Keratinocyte (primary cell): ENCODE measurements at regions not wholly inside any gene's neighbourhood (a gene's known extent, or its start where the extent isn't known, plus 50 kb on each side); places are given as distances from the start of the nearest gene placed in this dataset.

Source experiments
- DNase-seq: peaks from one replicate; pipeline ENCODE4 v3.0.0-alpha.2; 2011; ENCODE audit warnings: low read depth, missing footprints, low spot score
- FAIRE-seq: peaks from 2 replicates; lab custom pipeline; 2011; peaks lifted over from hg19 to GRCh38; lab: Jason Lieb, UNC
- H2AFZ ChIP-seq: 2 replicates; pipeline ENCODE4 v1.6.0; 2012; ENCODE audit warnings: low read length, control low read depth, inconsistent platforms; ENCODE audit not compliant: control insufficient read depth
- H3K27ac ChIP-seq: 2 replicates; pipeline ENCODE4 v1.5.1; 2011; ENCODE audit warnings: low read length; ENCODE audit not compliant: control insufficient read depth, insufficient read depth
- H3K27me3 ChIP-seq: 3 replicates; pipeline ENCODE4 v1.6.0; 2011; ENCODE audit warnings: low read length; ENCODE audit not compliant: control insufficient read depth, insufficient read depth; ENCODE audit errors: extremely low read depth
- H3K36me3 ChIP-seq, 2 experiments: 2 replicates in 1 of 2; 3 replicates in 1 of 2; pipeline ENCODE4 v1.5.1; 2011; ENCODE audit warnings: low read length in 2 of 2, mild to moderate bottlenecking in 1 of 2; ENCODE audit not compliant: control insufficient read depth in 2 of 2, insufficient read depth in 2 of 2; ENCODE audit errors: extremely low read depth in 1 of 2
- H3K4me1 ChIP-seq: 3 replicates; pipeline ENCODE4 v1.5.1; 2011; ENCODE audit warnings: low read length; ENCODE audit not compliant: control insufficient read depth, insufficient read depth; ENCODE audit errors: extremely low read depth
- H3K4me2 ChIP-seq: 3 replicates; pipeline ENCODE4 v1.6.0; 2011; ENCODE audit warnings: low read depth, low read length; ENCODE audit not compliant: control insufficient read depth, insufficient read depth; ENCODE audit errors: extremely low read depth
- H3K4me3 ChIP-seq, 3 experiments: fragments of 200-600 bp in 1 of 3; sonication (generic) in 1 of 3; 2 replicates in 2 of 3; 3 replicates in 1 of 3; pipeline ENCODE4 v1.5.1; 2011 to 2016; ENCODE audit warnings: low read length in 3 of 3, mild to moderate bottlenecking in 3 of 3, control low read depth in 2 of 3, inconsistent platforms in 1 of 3, low read depth in 1 of 3, mixed read lengths in 1 of 3, mixed run types in 1 of 3, moderate library complexity in 1 of 3; ENCODE audit not compliant: control insufficient read depth in 2 of 3, insufficient read depth in 2 of 3; ENCODE audit errors: extremely low read depth in 1 of 3
- H3K79me2 ChIP-seq: 2 replicates; pipeline ENCODE4 v1.6.0; 2012; ENCODE audit warnings: low read length; ENCODE audit not compliant: control insufficient read depth, insufficient read depth
- H3K9ac ChIP-seq: 3 replicates; pipeline ENCODE4 v1.6.0; 2011; ENCODE audit warnings: low read length; ENCODE audit not compliant: control insufficient read depth, insufficient read depth; ENCODE audit errors: extremely low read depth
- H3K9me1 ChIP-seq: 3 replicates; pipeline ENCODE4 v1.6.0; 2011; ENCODE audit warnings: low read length; ENCODE audit not compliant: control insufficient read depth, insufficient read depth; ENCODE audit errors: extremely low read depth
- H3K9me3 ChIP-seq: 2 replicates; pipeline ENCODE4 v1.5.1; 2012; ENCODE audit warnings: low read depth, low read length; ENCODE audit not compliant: control insufficient read depth
- H4K20me1 ChIP-seq: 3 replicates; pipeline ENCODE4 v1.6.0; 2011; ENCODE audit warnings: low read length; ENCODE audit not compliant: control insufficient read depth, insufficient read depth; ENCODE audit errors: extremely low read depth
- EZH2 ChIP-seq: IDR thresholded peaks from one replicate; pipeline ENCODE4 v1.6.1; 2012; ENCODE audit warnings: inconsistent platforms, mild to moderate bottlenecking, low read length, moderate library complexity
- dilution Hi-C: fragments of 300-500 bp; cut with MboI; formaldehyde crosslinking; loops from one replicate; pipeline ENCODE4 v1.7.0; 2020; ENCODE audit warnings: low sequenced_read_pairs; ENCODE audit not compliant: extremely low pct_ligation_motif_present
- TF ChIP-seq, protein P1 (sequence below), 3 experiments: IDR thresholded peaks in 1 of 3; conservative IDR thresholded peaks in 1 of 3; optimal IDR thresholded peaks in 1 of 3; 2 replicates in 2 of 3; 3 replicates in 1 of 3; pipeline versions ENCODE3 to v1.5.1; 2011; ENCODE audit warnings: low read length in 3 of 3, mild to moderate bottlenecking in 3 of 3, moderate library complexity in 2 of 3, control low read depth in 1 of 3, inconsistent platforms in 1 of 3; ENCODE audit not compliant: insufficient read depth in 2 of 3; ENCODE audit errors: extremely low read depth in 1 of 3

DNA sequence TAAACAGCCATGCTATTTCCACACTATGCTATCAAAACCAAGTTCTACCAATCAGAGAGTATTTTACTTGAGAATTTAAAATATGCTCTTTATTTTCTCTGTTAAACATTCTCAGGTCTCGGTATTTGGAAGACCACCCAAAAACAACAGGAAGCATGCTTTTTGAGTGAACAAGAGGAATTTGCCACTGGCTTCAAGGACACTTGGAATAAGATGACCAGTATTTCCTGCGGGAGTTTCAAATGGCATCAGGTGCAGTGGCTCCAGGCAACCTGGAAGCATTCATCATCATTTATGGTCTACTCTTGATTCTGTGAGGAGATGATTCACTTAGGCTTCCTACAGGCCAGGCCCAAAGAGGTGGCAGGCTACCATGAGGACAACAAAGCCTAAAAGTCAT lies 305.7 kb upstream of the ATP11B start:
- DNase-seq = no peak
- H3K27ac ChIP-seq = no peak overlapping the region
- H3K79me2 ChIP-seq = no peaks in the 10 kb centered on the region
- no peaks in the 10 kb centered on the region for H3K9me1 ChIP-seq
- no peaks in the 10 kb centered on the region for H3K27me3 ChIP-seq
- dilution Hi-C loops = no loop called here
- TF ChIP-seq, protein P1, sequence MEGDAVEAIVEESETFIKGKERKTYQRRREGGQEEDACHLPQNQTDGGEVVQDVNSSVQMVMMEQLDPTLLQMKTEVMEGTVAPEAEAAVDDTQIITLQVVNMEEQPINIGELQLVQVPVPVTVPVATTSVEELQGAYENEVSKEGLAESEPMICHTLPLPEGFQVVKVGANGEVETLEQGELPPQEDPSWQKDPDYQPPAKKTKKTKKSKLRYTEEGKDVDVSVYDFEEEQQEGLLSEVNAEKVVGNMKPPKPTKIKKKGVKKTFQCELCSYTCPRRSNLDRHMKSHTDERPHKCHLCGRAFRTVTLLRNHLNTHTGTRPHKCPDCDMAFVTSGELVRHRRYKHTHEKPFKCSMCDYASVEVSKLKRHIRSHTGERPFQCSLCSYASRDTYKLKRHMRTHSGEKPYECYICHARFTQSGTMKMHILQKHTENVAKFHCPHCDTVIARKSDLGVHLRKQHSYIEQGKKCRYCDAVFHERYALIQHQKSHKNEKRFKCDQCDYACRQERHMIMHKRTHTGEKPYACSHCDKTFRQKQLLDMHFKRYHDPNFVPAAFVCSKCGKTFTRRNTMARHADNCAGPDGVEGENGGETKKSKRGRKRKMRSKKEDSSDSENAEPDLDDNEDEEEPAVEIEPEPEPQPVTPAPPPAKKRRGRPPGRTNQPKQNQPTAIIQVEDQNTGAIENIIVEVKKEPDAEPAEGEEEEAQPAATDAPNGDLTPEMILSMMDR (optimal IDR thresholded peaks at IDR 0.05 in 1 of 3, IDR thresholded peaks at IDR 0.05 in 1 of 3, conservative IDR thresholded peaks at IDR 0.05 in 1 of 3; ENCODE audit: extremely low read depth in 1 of 3, insufficient read depth in 2 of 3, low read length in 3 of 3) = no peak
- TF ChIP-seq EZH2 = no peak
- no peak for FAIRE-seq
- no peak overlapping the region for H3K4me2 ChIP-seq
- H3K9ac ChIP-seq = no peak overlapping the region
- no peaks in the 10 kb centered on the region for H3K9me3 ChIP-seq
- H2AFZ ChIP-seq = no peak overlapping the region
- peaks cover 9% of the 10 kb centered on the region for H3K4me1 ChIP-seq
- H4K20me1 ChIP-seq = no peaks in the 10 kb centered on the region
- H3K4me3 ChIP-seq = no peak overlapping the region
- H3K36me3 ChIP-seq = no peaks in the 10 kb centered on the region

DNA sequence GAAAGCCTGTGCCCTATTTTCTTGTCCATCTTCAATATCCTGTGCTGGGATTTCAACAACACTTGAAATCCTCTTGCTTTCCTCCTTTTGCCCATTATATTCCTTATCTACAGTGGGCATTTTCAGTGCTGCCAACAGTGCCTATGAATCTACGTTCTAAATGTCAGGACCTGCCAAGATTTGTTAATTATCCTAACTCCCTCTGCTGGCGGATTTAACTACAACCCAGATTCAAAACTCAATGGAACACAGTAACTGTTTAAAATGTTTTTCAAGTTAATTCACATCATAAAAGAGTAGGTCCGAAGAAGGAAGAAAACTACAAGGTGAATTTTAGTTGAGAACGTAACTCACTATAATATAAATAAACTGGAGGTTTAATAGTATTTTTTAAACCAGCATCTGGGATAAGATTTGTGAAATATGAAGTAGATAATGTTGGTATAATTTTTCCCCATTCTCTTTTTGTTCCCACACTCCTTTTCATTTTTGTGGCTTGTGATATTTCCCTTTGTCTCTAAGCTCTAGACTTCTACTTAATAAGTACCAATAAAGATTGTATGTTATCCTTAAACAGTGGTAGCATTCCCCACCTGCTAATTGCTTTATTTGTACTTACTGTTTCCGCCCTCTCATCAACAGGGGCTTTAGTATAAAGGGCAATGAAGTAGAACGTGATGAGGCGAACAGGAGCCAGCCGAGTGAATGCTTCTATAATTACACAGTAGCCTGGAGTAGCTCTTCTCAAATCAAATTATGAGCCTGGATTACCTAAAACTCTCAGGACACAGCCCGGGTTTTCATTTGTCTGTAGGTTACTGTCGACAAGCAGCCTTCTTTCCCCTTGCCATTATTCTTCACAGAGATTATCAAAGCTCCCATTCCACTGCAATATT lies 302.5 kb upstream of the ATP11B start:
- no peaks in the 10 kb centered on the region for H3K9me1 ChIP-seq
- no peaks in the 10 kb centered on the region for H3K9me3 ChIP-seq
- no peak overlapping the region for H3K9ac ChIP-seq
- H3K27ac ChIP-seq = no peak overlapping the region
- peak; percentile 61 for FAIRE-seq
- no peak for DNase-seq
- no peaks in the 10 kb centered on the region for H4K20me1 ChIP-seq
- TF ChIP-seq, protein P1 (optimal IDR thresholded peaks at IDR 0.05 in 1 of 3, IDR thresholded peaks at IDR 0.05 in 1 of 3, conservative IDR thresholded peaks at IDR 0.05 in 1 of 3; ENCODE audit: extremely low read depth in 1 of 3, insufficient read depth in 2 of 3, low read length in 3 of 3) = peak; percentile 25 to 57 (median 36)
- TF ChIP-seq EZH2 = no peak
- no peaks in the 10 kb centered on the region for H3K27me3 ChIP-seq
- no peak overlapping the region for H3K4me3 ChIP-seq
- H3K4me2 ChIP-seq = no peak overlapping the region
- peaks cover 9% of the 10 kb centered on the region for H3K4me1 ChIP-seq
- H3K36me3 ChIP-seq = no peaks in the 10 kb centered on the region
- dilution Hi-C loops = no loop called here
- H3K79me2 ChIP-seq = no peaks in the 10 kb centered on the region
- H2AFZ ChIP-seq = no peak overlapping the region
